Glomerular visceral epithelial cell (primary cell): ENCODE measurements at regions not wholly inside any gene's neighbourhood (a gene's known extent, or its start where the extent isn't known, plus 50 kb on each side); places are given as distances from the start of the nearest gene placed in this dataset.
A peak's percentile ranks its signal among the peaks of the same experiment; 100 is the strongest.

Source experiments
- DNase-seq: peaks from one replicate; pipeline ENCODE4 v3.0.0-alpha.2; 2016; ENCODE audit errors: extremely low spot score

GRCh38 chr16:13550254-13550653, 369.7 kb upstream of the ERCC4 start:
- DNase-seq: no peak

GRCh38 chr16:13552062-13552959, 367.6 kb upstream of the ERCC4 start:
- no peak for DNase-seq

GRCh38 chr16:13552960-13553257, 367.0 kb upstream of the ERCC4 start:
- no peak for DNase-seq

- DNase-seq: peak; percentile 46
Measured at GRCh38 chr16:13553453-13553985, 366.4 kb upstream of the ERCC4 start.

- DNase-seq: peak; percentile 24
Measured at GRCh38 chr16:13554005-13554404, 365.9 kb upstream of the ERCC4 start.

GRCh38 chr16:13554643-13555042, 365.3 kb upstream of the ERCC4 start:
- DNase-seq: no peak

GRCh38 chr16:13557418-13557817, 362.5 kb upstream of the ERCC4 start:
- DNase-seq: no peak

- DNase-seq: no peak
Measured at GRCh38 chr16:13558752-13559151, 361.2 kb upstream of the ERCC4 start.

- no peak for DNase-seq
Measured at GRCh38 chr16:13559624-13560023, 360.3 kb upstream of the ERCC4 start.

GRCh38 chr16:13560151-13560550, 359.8 kb upstream of the ERCC4 start:
- DNase-seq: no peak

GRCh38 chr16:13561291-13562070, 358.5 kb upstream of the ERCC4 start:
- no peak for DNase-seq

GRCh38 chr16:13568803-13569202, 351.2 kb upstream of the ERCC4 start:
- no peak for DNase-seq

- DNase-seq: no peak
Measured at GRCh38 chr16:13569986-13570385, 350.0 kb upstream of the ERCC4 start.

- no peak for DNase-seq
Measured at GRCh38 chr16:13571036-13571435, 348.9 kb upstream of the ERCC4 start.

GRCh38 chr16:13573903-13574302, 346.1 kb upstream of the ERCC4 start:
- no peak for DNase-seq

GRCh38 chr16:13586051-13586450, 333.9 kb upstream of the ERCC4 start:
- no peak for DNase-seq

GRCh38 chr16:13587181-13587580, 332.8 kb upstream of the ERCC4 start:
- DNase-seq: no peak

- DNase-seq: no peak
Measured at GRCh38 chr16:13594823-13595222, 325.1 kb upstream of the ERCC4 start.

- no peak for DNase-seq
Measured at GRCh38 chr16:13606804-13607203, 313.1 kb upstream of the ERCC4 start.

- DNase-seq: no peak
Measured at GRCh38 chr16:13607289-13607688, 312.7 kb upstream of the ERCC4 start.

- no peak for DNase-seq
Measured at GRCh38 chr16:13611596-13611995, 308.4 kb upstream of the ERCC4 start.

- DNase-seq: no peak
Measured at GRCh38 chr16:13612623-13613022, 307.3 kb upstream of the ERCC4 start.

GRCh38 chr16:13613165-13613564, 306.8 kb upstream of the ERCC4 start:
- no peak for DNase-seq
